ENCODE measurements at regions not wholly inside any gene's neighbourhood (a gene's known extent, or its start where the extent isn't known, plus 50 kb on each side); places are given as distances from the start of the nearest gene placed in this dataset.

- H3K23me2 ChIP-seq (ENCODE audit: low read depth, low read length), result no peaks in the 10 kb centered on the region
- H2AK5ac ChIP-seq (ENCODE audit: low read depth, low read length), result no peak overlapping the region
- H2BK15ac ChIP-seq (ENCODE audit: low read length), result no peak overlapping the region
- no peak overlapping the region for H3K4me2 ChIP-seq (ENCODE audit: insufficient read depth in 1 of 2, low read depth in 2 of 2, low read length in 2 of 2)
- ChIA-PET POLR2A (ENCODE audit: partially characterized antibody) (no interaction called here), CTCF (ENCODE audit: partially characterized antibody) (interaction anchor here (0.6 to 1.0 kb wide), 2 partner anchors 7 to 203 kb away, joined by 3 read pairs; no protein-coding TSS in a partner anchor)
- H3K56ac ChIP-seq (replicated peaks; ENCODE audit: insufficient read length, low read depth, low read length), result no peak overlapping the region
- no peak overlapping the region for H3K4ac ChIP-seq (replicated peaks; ENCODE audit: insufficient read length, low read depth, low read length)
- H2AFZ ChIP-seq (ENCODE audit: low read length), result no peak overlapping the region
- no peaks in the 10 kb centered on the region for H3K79me2 ChIP-seq (ENCODE audit: control insufficient read depth in 1 of 2, insufficient read depth in 2 of 2, low read length in 2 of 2)
- no peak for DNase-seq (ENCODE audit: low read depth in 1 of 2, low spot score in 2 of 2)
- no peaks in the 10 kb centered on the region for H3K36me3 ChIP-seq (ENCODE audit: control insufficient read depth in 2 of 4, insufficient read depth in 4 of 4, low read length in 3 of 4)
- H3K4me3 ChIP-seq (ENCODE audit: extremely low read depth in 1 of 4, insufficient read depth in 2 of 4, low read depth in 3 of 4, low read length in 4 of 4), result no peak overlapping the region
- H4K91ac ChIP-seq (replicated peaks; ENCODE audit: insufficient read length, low read length), result no peak overlapping the region
- no peaks in the 10 kb centered on the region for H3K79me1 ChIP-seq (ENCODE audit: low read depth, low read length)
- H3K18ac ChIP-seq (ENCODE audit: extremely low read depth, low read length), result no peak overlapping the region
- no peaks in the 10 kb centered on the region for H3K27me3 ChIP-seq (replicated peaks in 1 of 4; ENCODE audit: control insufficient read depth in 3 of 4, extremely low read depth in 1 of 4, insufficient read depth in 3 of 4, low read length in 3 of 4)
- H4K5ac ChIP-seq (ENCODE audit: insufficient read length, low read depth, low read length), result no peak overlapping the region
- no peak overlapping the region for H3K23ac ChIP-seq (ENCODE audit: insufficient read length)
- H4K20me1 ChIP-seq (replicated peaks in 1 of 2; ENCODE audit: control insufficient read depth in 1 of 2, insufficient read depth in 2 of 2, low read length in 2 of 2), result no peaks in the 10 kb centered on the region
- no peak overlapping the region for H3K14ac ChIP-seq (ENCODE audit: insufficient read length)
- FAIRE-seq, result no peak
- no peak overlapping the region for H3K27ac ChIP-seq (ENCODE audit: low read depth, low read length)
- no peak overlapping the region for H2BK5ac ChIP-seq (ENCODE audit: low read depth, low read length)
- H3K9me3 ChIP-seq (ENCODE audit: insufficient read depth in 2 of 2, low read depth in 1 of 2, low read length in 1 of 2), result no peaks in the 10 kb centered on the region
- no peak overlapping the region for H2BK12ac ChIP-seq (ENCODE audit: low read depth, low read length)
- H2BK20ac ChIP-seq (ENCODE audit: low read length), result no peak overlapping the region
- no peak overlapping the region for H2BK120ac ChIP-seq (replicated peaks; ENCODE audit: low read depth, low read length)
- H3K9ac ChIP-seq (replicated peaks in 1 of 4; ENCODE audit: extremely low read depth in 1 of 4, low read depth in 3 of 4, low read length in 3 of 4), result no peak overlapping the region
- H4K8ac ChIP-seq (ENCODE audit: extremely low read depth, insufficient read depth, low read length), result no peak overlapping the region
- H3K4me1 ChIP-seq (replicated peaks in 1 of 4; ENCODE audit: control insufficient read depth in 3 of 4, insufficient read depth in 4 of 4, low read length in 3 of 4), result no peaks in the 10 kb centered on the region
- TF ChIP-seq GTF2F1 (IDR thresholded peaks at IDR 0.05; ENCODE audit: borderline replicate concordance, low read depth, low read length) (no peak), GABPA (IDR thresholded peaks at IDR 0.05; ENCODE audit: borderline replicate concordance, insufficient read depth, low read length) (no peak), HDAC2 (IDR thresholded peaks at IDR 0.05; ENCODE audit: borderline replicate concordance in 1 of 2, low read depth in 2 of 2, low read length in 2 of 2) (no peak), RXRA (IDR thresholded peaks at IDR 0.05; ENCODE audit: insufficient read depth, low read depth, low read length) (no peak), SUZ12 (IDR thresholded peaks at IDR 0.05; ENCODE audit: low read length) (no peak), POLR2AphosphoS5 (IDR thresholded peaks at IDR 0.05; ENCODE audit: low read depth, low read length) (no peak), SP4 (IDR thresholded peaks at IDR 0.05; ENCODE audit: low read length) (no peak), TAF7 (optimal IDR thresholded peaks at IDR 0.05; ENCODE audit: borderline replicate concordance, low read depth, low read length) (no peak), RFX5 (IDR thresholded peaks at IDR 0.05; ENCODE audit: borderline replicate concordance, low read depth, low read length) (no peak), MAFK (IDR thresholded peaks at IDR 0.05; ENCODE audit: low read depth, low read length) (no peak), RNF2 (IDR thresholded peaks at IDR 0.05; ENCODE audit: borderline replicate concordance, low read depth, low read length, missing control alignments, poor library complexity, severe bottlenecking) (no peak), EGR1 (IDR thresholded peaks at IDR 0.05; ENCODE audit: borderline replicate concordance, low read depth, low read length) (no peak), NRF1 (IDR thresholded peaks at IDR 0.05; ENCODE audit: low read depth, low read length) (no peak), HDAC6 (IDR thresholded peaks at IDR 0.05; ENCODE audit: low read depth, low read length) (no peak), CEBPB (IDR thresholded peaks at IDR 0.05; ENCODE audit: low read depth, low read length) (no peak), CHD1 (IDR thresholded peaks at IDR 0.05; ENCODE audit: low read depth, low read length) (no peak), YY1 (IDR thresholded peaks at IDR 0.05; ENCODE audit: low read depth, low read length) (no peak)
These were observed 280.1 kb upstream of the PPARGC1A start for GRCh38 chr4:24169956-24170355.
